NT2/D1 (cell line): ENCODE measurements at regions not wholly inside any gene's neighbourhood (a gene's known extent, or its start where the extent isn't known, plus 50 kb on each side); places are given as distances from the start of the nearest gene placed in this dataset.
"Not testable (repeated sequence)": the region's sequence is repeated elsewhere in the genome, so short reads cannot be mapped to it uniquely, and the experiment has no call there.

ENCODE experiments used
- DNase-seq: peaks from one replicate; pipeline ENCODE4 v3.0.0-alpha.2; 2011; ENCODE audit warnings: low read depth, low spot score
- H3K27me3 ChIP-seq: 2 replicates; pipeline ENCODE4 v1.6.0; 2011; ENCODE audit warnings: mild to moderate bottlenecking; ENCODE audit not compliant: insufficient read length, insufficient read depth
- H3K36me3 ChIP-seq: 2 replicates; pipeline ENCODE4 v1.6.1; 2011; ENCODE audit warnings: mild to moderate bottlenecking, low read length, mixed read lengths; ENCODE audit not compliant: insufficient read depth, insufficient read length
- H3K4me1 ChIP-seq: 2 replicates; pipeline ENCODE4 v1.5.1; 2011; ENCODE audit not compliant: insufficient read depth, insufficient read length
- H3K4me3 ChIP-seq: 2 replicates; pipeline ENCODE4 v1.5.1; 2011; ENCODE audit warnings: low read depth; ENCODE audit not compliant: insufficient read length
- H3K9ac ChIP-seq: 2 replicates; pipeline ENCODE4 v1.6.0; 2011; ENCODE audit warnings: low read depth; ENCODE audit not compliant: insufficient read length
- H3K9me3 ChIP-seq: 2 replicates; pipeline ENCODE4 v1.5.1; 2011; ENCODE audit warnings: mild to moderate bottlenecking, low read length; ENCODE audit not compliant: insufficient read depth
- SUZ12 ChIP-seq: IDR thresholded peaks from 2 replicates; pipeline ENCODE4 v1.6.1; 2011; ENCODE audit not compliant: insufficient read length, insufficient read depth; ENCODE audit errors: extremely low read depth
- YY1 ChIP-seq: IDR thresholded peaks from 2 replicates; pipeline ENCODE4 v1.6.1; 2011; ENCODE audit not compliant: insufficient read length, insufficient read depth
- ZNF274 ChIP-seq: IDR thresholded peaks from 2 replicates; pipeline ENCODE4 v1.6.1; 2011; ENCODE audit warnings: mild to moderate bottlenecking, low read depth, low read length

DNA sequence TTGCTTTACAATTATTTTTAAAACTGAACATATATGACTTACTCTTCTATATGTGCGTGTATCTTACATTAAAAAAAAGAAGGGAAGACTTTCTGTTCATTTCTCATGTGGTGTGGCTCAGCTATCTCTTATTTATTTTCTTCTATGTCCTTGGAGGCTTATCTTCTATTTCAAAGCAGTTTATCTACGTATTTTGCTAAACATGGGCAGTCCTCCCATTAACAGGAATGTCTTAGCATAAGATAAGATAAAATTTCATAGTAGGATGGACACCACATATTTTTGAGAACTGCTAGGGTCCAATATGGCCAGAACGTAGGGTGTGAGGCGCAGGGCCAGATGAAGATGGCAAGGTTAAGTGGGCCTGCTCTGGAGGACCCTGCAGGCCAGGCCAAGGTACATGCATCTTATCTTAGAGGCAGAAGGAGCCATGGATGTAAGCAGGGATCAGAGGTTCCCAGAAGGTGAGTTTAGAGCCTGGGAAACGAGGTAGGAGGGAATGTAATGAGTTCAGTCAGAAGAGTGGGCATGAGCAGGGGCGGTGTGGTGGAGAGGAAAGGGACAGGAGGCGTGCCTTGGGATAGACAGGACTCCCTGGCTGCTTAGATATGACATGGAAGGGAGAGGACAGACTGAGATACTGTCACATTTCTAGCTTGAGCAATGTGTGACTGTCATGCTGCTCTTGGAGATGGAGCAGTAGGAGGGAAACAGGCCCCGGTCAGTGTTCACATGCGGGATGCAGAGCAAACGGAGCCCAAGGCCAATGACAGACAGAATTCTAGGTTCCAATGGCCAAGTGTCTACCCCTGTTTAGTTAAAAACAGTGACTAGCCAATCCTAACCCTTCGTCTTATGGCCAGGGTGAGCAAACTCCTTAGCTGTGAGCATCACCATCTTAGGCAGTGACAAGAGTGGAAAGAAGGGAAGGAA is 68.6 kb upstream of the MEDAG start:
- DNase-seq = no peak
- H3K4me1 ChIP-seq = peaks cover under 1% of the 10 kb centered on the region
- H3K9ac ChIP-seq = no peak overlapping the region
- H3K27me3 ChIP-seq = no peaks in the 10 kb centered on the region
- TF ChIP-seq ZNF274 = no peak
- TF ChIP-seq SUZ12 = no peak
- TF ChIP-seq YY1 = no peak
- H3K36me3 ChIP-seq = no peaks in the 10 kb centered on the region
- peaks cover 5% of the 10 kb centered on the region; the same call in 1 of the 2 replicates for H3K9me3 ChIP-seq
- H3K4me3 ChIP-seq = no peak overlapping the region

DNA sequence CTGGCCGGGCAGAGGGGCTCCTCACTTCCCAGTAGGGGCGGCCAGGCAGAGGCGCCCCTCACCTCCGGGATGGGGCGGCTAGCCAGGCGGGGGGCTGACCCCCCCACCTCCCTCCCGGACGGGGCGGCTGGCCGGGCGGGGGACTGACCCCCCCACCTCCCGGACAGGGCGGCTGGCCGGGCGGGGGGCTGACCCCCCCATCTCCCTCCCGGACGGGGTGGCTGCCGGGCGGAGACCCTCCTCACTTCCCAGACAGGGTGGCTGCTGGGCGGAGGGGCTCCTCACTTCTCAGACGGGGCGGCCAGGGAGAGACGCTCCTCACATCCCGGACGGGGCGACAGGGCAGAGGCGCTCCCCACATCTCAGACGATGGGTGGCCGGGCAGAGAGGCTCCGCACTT is 66.4 kb upstream of the MEDAG start:
- not testable (repeated sequence) for DNase-seq, H3K36me3 ChIP-seq, H3K4me3 ChIP-seq

DNA sequence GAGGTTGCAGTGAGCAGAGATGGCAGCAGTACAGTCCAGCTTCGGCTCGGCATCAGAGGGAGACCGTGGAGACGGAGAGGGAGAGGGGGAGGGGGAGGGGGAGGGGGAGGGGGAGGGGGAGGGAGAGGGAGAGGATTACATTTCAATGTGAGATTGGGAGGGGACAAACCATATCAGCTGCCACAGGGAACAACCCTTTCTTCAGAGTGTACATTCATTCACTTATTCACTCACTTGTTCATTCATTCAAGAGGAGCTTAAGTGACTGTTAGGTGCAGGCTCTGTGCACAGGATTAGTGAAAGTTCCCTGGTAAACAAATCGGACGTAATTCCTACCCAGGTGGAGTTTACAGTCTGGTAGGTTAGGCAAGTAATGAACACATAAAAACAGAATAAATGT is 65.6 kb upstream of the MEDAG start:
- Histone ChIP-seq H3K36me3 (no peaks in the 10 kb centered on the region), H3K9me3 (peaks cover 19% of the 10 kb centered on the region), H3K9ac (no peak overlapping the region), H3K4me1 (no peaks in the 10 kb centered on the region), H3K27me3 (no peaks in the 10 kb centered on the region), H3K4me3 (no peak overlapping the region)
- no peak for DNase-seq
- TF ChIP-seq YY1 = no peak
- TF ChIP-seq SUZ12 = no peak
- TF ChIP-seq ZNF274 = no peak

More for the DNA sequence above, 66.4 kb upstream of the MEDAG start:
- H3K4me1 ChIP-seq, H3K9ac ChIP-seq, H3K27me3 ChIP-seq: not testable (repeated sequence)
- peaks cover 19% of the 10 kb centered on the region for H3K9me3 ChIP-seq

DNA sequence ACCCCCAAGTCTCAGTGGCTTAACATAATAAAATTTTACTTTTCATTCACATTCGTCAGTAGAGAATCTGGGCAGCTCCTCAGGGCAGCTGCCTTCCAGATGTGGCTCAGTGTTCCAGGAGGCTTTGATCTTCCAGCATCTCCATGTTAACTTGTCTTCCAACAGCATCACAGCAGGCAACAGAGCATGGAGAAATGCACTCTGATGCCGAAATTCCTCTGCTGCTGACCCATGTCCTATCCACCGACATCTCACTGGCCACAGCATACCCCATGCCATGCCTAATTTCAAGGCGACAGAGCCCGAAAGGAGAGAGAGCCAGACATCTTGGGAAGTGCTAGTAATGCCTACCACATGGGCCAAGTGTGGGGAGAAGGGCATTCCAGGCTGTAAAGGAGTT is 64.9 kb upstream of the MEDAG start:
- no peak for DNase-seq
- Histone ChIP-seq H3K36me3 (no peaks in the 10 kb centered on the region), H3K9ac (no peak overlapping the region), H3K4me3 (no peak overlapping the region), H3K9me3 (peaks cover 19% of the 10 kb centered on the region), H3K4me1 (no peaks in the 10 kb centered on the region), H3K27me3 (no peaks in the 10 kb centered on the region)
- TF ChIP-seq SUZ12 (no peak), YY1 (no peak), ZNF274 (no peak)

DNA sequence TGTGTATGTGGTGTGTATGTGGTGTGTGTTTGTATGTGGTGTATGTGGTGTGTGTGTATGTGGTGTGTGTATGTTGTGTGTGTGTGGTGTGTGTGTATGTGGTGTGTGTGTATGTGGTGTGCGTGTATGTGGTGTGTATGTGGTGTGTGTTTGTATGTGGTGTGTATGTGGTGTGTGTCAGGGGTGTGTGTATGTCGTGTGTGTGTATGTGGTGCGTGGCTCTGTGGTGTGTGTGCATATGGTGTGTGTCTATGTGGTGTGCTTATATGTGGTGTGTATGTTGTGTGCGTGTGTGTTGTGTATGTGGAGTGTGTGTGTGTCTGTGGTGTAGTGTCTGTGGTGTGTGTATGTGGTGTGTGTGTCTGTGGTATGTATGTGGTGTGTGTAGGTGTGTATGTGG is 62.5 kb upstream of the MEDAG start:
- Histone ChIP-seq H3K4me1 (no peaks in the 10 kb centered on the region), H3K4me3 (no peak overlapping the region), H3K36me3 (no peaks in the 10 kb centered on the region), H3K9me3 (peaks cover 22% of the 10 kb centered on the region), H3K9ac (no peak overlapping the region), H3K27me3 (no peaks in the 10 kb centered on the region)
- DNase-seq = no peak
- TF ChIP-seq ZNF274 (no peak), YY1 (no peak), SUZ12 (no peak)

DNA sequence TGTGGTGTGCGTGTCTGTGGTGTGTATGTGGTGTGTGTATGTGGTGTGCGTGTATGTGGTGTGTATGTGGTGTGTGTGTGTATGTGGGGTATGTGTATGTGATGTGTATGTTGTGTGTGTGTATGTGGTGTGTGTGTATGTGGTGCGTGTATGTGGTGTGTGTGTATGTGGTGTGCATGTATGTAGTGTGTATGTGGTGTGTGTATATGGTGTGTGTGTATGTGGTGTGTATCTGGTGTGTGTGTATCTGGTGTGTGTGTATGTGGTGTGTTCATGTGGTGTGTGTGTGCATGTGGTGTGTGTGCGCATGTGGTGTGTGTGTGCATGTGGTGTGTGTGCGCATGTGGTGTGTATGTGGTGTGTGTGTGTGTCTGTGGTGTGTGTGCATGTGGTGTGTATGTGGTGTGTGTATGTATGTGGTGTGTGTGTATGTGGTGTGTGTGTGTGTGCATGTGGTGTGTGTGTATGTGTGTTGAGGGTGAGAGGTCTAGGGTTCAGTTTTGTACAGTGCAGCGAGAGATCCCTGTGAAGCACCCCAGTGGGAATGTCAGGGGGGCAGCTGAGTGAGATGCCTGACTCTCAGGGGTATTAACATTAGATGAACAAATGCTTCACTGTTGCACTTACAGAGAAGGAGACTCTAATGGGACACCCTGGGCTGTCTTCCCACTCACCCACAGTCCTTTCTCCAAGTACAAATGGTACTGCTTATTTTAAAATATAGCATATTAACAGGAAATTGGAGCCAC is 61.3 kb upstream of the MEDAG start:
- TF ChIP-seq SUZ12 (no peak), YY1 (no peak), ZNF274 (no peak)
- Histone ChIP-seq H3K4me3 (no peak overlapping the region), H3K9ac (no peak overlapping the region), H3K4me1 (no peaks in the 10 kb centered on the region), H3K36me3 (no peaks in the 10 kb centered on the region), H3K27me3 (no peaks in the 10 kb centered on the region), H3K9me3 (peaks cover 22% of the 10 kb centered on the region)
- DNase-seq = no peak
